Endodermal cell (in vitro differentiated cells): ENCODE measurements at regions not wholly inside any gene's neighbourhood (a gene's known extent, or its start where the extent isn't known, plus 50 kb on each side); places are given as distances from the start of the nearest gene placed in this dataset.
A peak's percentile ranks its signal among the peaks of the same experiment; 100 is the strongest.
"Not testable (repeated sequence)": the region's sequence is repeated elsewhere in the genome, so short reads cannot be mapped to it uniquely, and the experiment has no call there.

ENCODE experiments used
- DNase-seq: peaks from one replicate; pipeline ENCODE4 v3.0.0-alpha.2; 2017
- H3K27ac ChIP-seq: 2 replicates; pipeline ENCODE4 v1.5.1; 2013; ENCODE audit warnings: mild to moderate bottlenecking, low read depth, low read length, moderate library complexity
- H3K27me3 ChIP-seq: 2 replicates; pipeline ENCODE4 v1.6.1; 2013; ENCODE audit warnings: mild to moderate bottlenecking, low read length, moderate library complexity; ENCODE audit not compliant: insufficient read depth, control insufficient read depth, poor library complexity, severe bottlenecking
- H3K36me3 ChIP-seq: 2 replicates; pipeline ENCODE4 v1.7.0; 2013; ENCODE audit warnings: mild to moderate bottlenecking, low read length, moderate library complexity; ENCODE audit not compliant: control insufficient read depth, insufficient read depth
- H3K4me1 ChIP-seq: one replicate; pipeline ENCODE4 v1.7.0; 2013; ENCODE audit warnings: low read length; ENCODE audit not compliant: control insufficient read depth, insufficient read depth
- H3K4me3 ChIP-seq: 2 replicates; pipeline ENCODE4 v1.5.1; 2013; ENCODE audit warnings: mild to moderate bottlenecking, low read length, moderate library complexity
- H3K9ac ChIP-seq: 2 replicates; pipeline ENCODE4 v1.6.1; 2013; ENCODE audit warnings: mild to moderate bottlenecking, low read length, moderate library complexity; ENCODE audit not compliant: poor library complexity, severe bottlenecking; ENCODE audit errors: extremely low read depth
- H3K9me3 ChIP-seq: 2 replicates; pipeline ENCODE4 v1.6.1; 2013; ENCODE audit warnings: mild to moderate bottlenecking, low read length, moderate library complexity; ENCODE audit not compliant: control insufficient read depth
- H3K27ac Mint-ChIP-seq: 2 replicates; pipeline ENCODE4 v1.8.0; 2020; ENCODE audit warnings: mixed read lengths
- H3K27me3 Mint-ChIP-seq: 2 replicates; pipeline ENCODE4 v1.8.0; 2021; ENCODE audit warnings: mild to moderate bottlenecking, mixed read lengths; ENCODE audit not compliant: insufficient read depth
- H3K36me3 Mint-ChIP-seq: 2 replicates; pipeline ENCODE4 v1.8.0; 2020; ENCODE audit warnings: low read depth, mixed read lengths
- H3K4me1 Mint-ChIP-seq: 2 replicates; pipeline ENCODE4 v1.8.0; 2020; ENCODE audit warnings: mixed read lengths
- H3K4me3 Mint-ChIP-seq: 2 replicates; pipeline ENCODE4 v1.8.0; 2020; ENCODE audit warnings: mild to moderate bottlenecking, moderate library complexity, mixed read lengths
- H3K9me3 Mint-ChIP-seq: 2 replicates; pipeline ENCODE4 v1.8.0; 2020; ENCODE audit warnings: mild to moderate bottlenecking, mixed read lengths
- CTCF ChIP-seq: fragments of 200-600 bp; sonication (generic); conservative IDR thresholded peaks from 2 replicates; pipeline ENCODE4 v1.5.0; 2021; ENCODE audit warnings: antibody characterized with exemption, mild to moderate bottlenecking
- WGBS, 2 experiments: methylation state at CpG; one replicate each; pipeline versions ENCODE4 v1.1.5 to v1.1.7; 2013; ENCODE audit warnings: missing lambda C conversion rate in 2 of 2, mixed read lengths in 1 of 2; ENCODE audit not compliant: insufficient coverage in 1 of 2, insufficient read length in 1 of 2; 5-methylcytosine and 5-hydroxymethylcytosine counted together

GRCh38 chr6:82111818-82112217, 135.7 kb downstream of the IBTK start:
- Histone ChIP-seq H3K4me1 (peaks cover 5% of the 10 kb centered on the region), H3K9ac (no peak overlapping the region), H3K27ac (no peak overlapping the region), H3K4me3 (no peak overlapping the region), H3K36me3 (no peaks in the 10 kb centered on the region), H3K9me3 (peaks cover 26% of the 10 kb centered on the region), H3K27me3 (no peaks in the 10 kb centered on the region)
- peaks cover 14% of the 10 kb centered on the region for H3K4me1 Mint-ChIP-seq
- no peak overlapping the region for H3K4me3 Mint-ChIP-seq
- no peak overlapping the region for H3K27ac Mint-ChIP-seq
- TF ChIP-seq CTCF = no peak
- H3K9me3 Mint-ChIP-seq = peaks cover 21% of the 10 kb centered on the region
- no peaks in the 10 kb centered on the region for H3K36me3 Mint-ChIP-seq
- no peak for DNase-seq
- H3K27me3 Mint-ChIP-seq = no peaks in the 10 kb centered on the region

GRCh38 chr6:82111114-82111513, 136.4 kb downstream of the IBTK start:
- no peaks in the 10 kb centered on the region for H3K27me3 ChIP-seq
- Mint-ChIP-seq H3K36me3 (no peaks in the 10 kb centered on the region), H3K27me3 (no peaks in the 10 kb centered on the region), H3K4me3 (no peak overlapping the region), H3K4me1 (peaks cover 14% of the 10 kb centered on the region), H3K27ac (no peak overlapping the region), H3K9me3 (peaks cover 21% of the 10 kb centered on the region)
- no peak for TF ChIP-seq CTCF
- H3K9me3 ChIP-seq = peaks cover 26% of the 10 kb centered on the region
- no peak overlapping the region for H3K27ac ChIP-seq
- DNase-seq = no peak
- H3K9ac ChIP-seq = no peak overlapping the region
- no peak overlapping the region for H3K4me3 ChIP-seq
- no peaks in the 10 kb centered on the region for H3K36me3 ChIP-seq
- H3K4me1 ChIP-seq = peaks cover 5% of the 10 kb centered on the region

- peaks cover 10% of the 10 kb centered on the region for H3K36me3 Mint-ChIP-seq
- not testable (repeated sequence) for H3K27ac ChIP-seq, H3K4me1 ChIP-seq, H3K27ac Mint-ChIP-seq, H3K4me3 ChIP-seq, H3K9ac ChIP-seq, H3K36me3 ChIP-seq, H3K4me3 Mint-ChIP-seq, H3K27me3 Mint-ChIP-seq, H3K27me3 ChIP-seq, DNase-seq
- peaks cover 29% of the 10 kb centered on the region for H3K9me3 ChIP-seq
- peaks cover 11% of the 10 kb centered on the region for H3K4me1 Mint-ChIP-seq
- 80% methylated on average over 1 of the region's 3 CpGs; no CpG with 5 or more reads in 1 of the 2 experiments for WGBS, 2 experiments
- H3K9me3 Mint-ChIP-seq = peaks cover 45% of the 10 kb centered on the region
Observed at GRCh38 chr6:82103171-82103570, 144.4 kb downstream of the IBTK start.

- H3K4me1 ChIP-seq, H3K27ac ChIP-seq, H3K36me3 ChIP-seq, H3K27me3 Mint-ChIP-seq, H3K4me3 ChIP-seq, H3K9ac ChIP-seq, H3K27me3 ChIP-seq: not testable (repeated sequence)
- H3K4me3 Mint-ChIP-seq = peak overlapping the region; percentile 52
- peak; percentile 54 for DNase-seq
- H3K9me3 Mint-ChIP-seq = peaks cover 38% of the 10 kb centered on the region
- peaks cover 10% of the 10 kb centered on the region for H3K36me3 Mint-ChIP-seq
- WGBS, 2 experiments = 71 to 91% methylated on average over 10 to 23 of the region's 23 CpGs
- peak overlapping the region; percentile 89 for H3K27ac Mint-ChIP-seq
- H3K9me3 ChIP-seq = peaks cover 20% of the 10 kb centered on the region
- peaks cover 17% of the 10 kb centered on the region for H3K4me1 Mint-ChIP-seq
Observed at GRCh38 chr6:82101374-82102114, 146.0 kb downstream of the IBTK start.

- DNase-seq, H3K4me1 ChIP-seq, H3K27ac Mint-ChIP-seq, H3K9ac ChIP-seq, H3K27ac ChIP-seq, H3K36me3 ChIP-seq, H3K27me3 Mint-ChIP-seq, H3K27me3 ChIP-seq: not testable (repeated sequence)
- peaks cover 17% of the 10 kb centered on the region for H3K4me1 Mint-ChIP-seq
- H3K36me3 Mint-ChIP-seq = peaks cover 10% of the 10 kb centered on the region
- H3K9me3 ChIP-seq = peaks cover 20% of the 10 kb centered on the region
- peaks cover 37% of the 10 kb centered on the region for H3K9me3 Mint-ChIP-seq
- 97% methylated on average over 1 of the region's 1 CpG; no CpG with 5 or more reads in 1 of the 2 experiments for WGBS, 2 experiments
- peak overlapping the region; percentile 40 for H3K4me3 ChIP-seq
- peak overlapping the region; percentile 52 for H3K4me3 Mint-ChIP-seq
Observed at GRCh38 chr6:82100763-82101162, 146.8 kb downstream of the IBTK start.
